GM12878 (cell line): ENCODE measurements at regions not wholly inside any gene's neighbourhood (a gene's known extent, or its start where the extent isn't known, plus 50 kb on each side); places are given as distances from the start of the nearest gene placed in this dataset.

Experiments used
- ATAC-seq: fragments of 200-7000 bp; cut with Tn5 transposase; 3 replicates; pipeline ENCODE4 v1.9.1; 2020; ENCODE audit warnings: mild to moderate bottlenecking, moderate library complexity
- BruUV-seq: library from RNA; stranded (reverse); fragments of 400-500 nt; replicated peaks from 2 replicates; lab custom pipeline; 2021; lab: Mats Ljungman, UMichigan
- CTCF ChIA-PET: fragments of 300-600 bp; sonication (Branson Sonifier 250); formaldehyde crosslinking; extraction: SDS; loops from one replicate; lab custom pipeline; 2021; ENCODE audit warnings: inconsistent platforms; lab: Yijun Ruan, JAX
- POLR2A ChIA-PET: fragments of 350-600 bp; formaldehyde crosslinking; extraction: SDS; loops from one replicate; lab custom pipeline; 2021; ENCODE audit warnings: inconsistent platforms; lab: Charles Lee
- RAD21 ChIA-PET: fragments of 300-600 bp; sonication (Branson Sonifier 250); formaldehyde crosslinking; loops from one replicate; lab custom pipeline; 2023; ENCODE audit warnings: antibody characterized with exemption; ENCODE audit not compliant: unreplicated experiment; lab: Charles Lee
- SMC1A ChIA-PET: fragments of 300-600 bp; sonication (Branson Sonifier 250); formaldehyde crosslinking; loops from one replicate; lab custom pipeline; 2023; ENCODE audit not compliant: unreplicated experiment, uncharacterized antibody; lab: Charles Lee
- DNase-seq: peaks from one replicate; pipeline ENCODE4 v3.0.0-alpha.2; 2011; ENCODE audit warnings: low read depth, low spot score
- FAIRE-seq: peaks from 3 replicates; lab custom pipeline; 2011; peaks lifted over from hg19 to GRCh38; lab: Jason Lieb, UNC
- H2AFZ ChIP-seq: 2 replicates; pipeline ENCODE4 v1.6.0; 2011; ENCODE audit warnings: low read depth, low read length, control low read depth; ENCODE audit not compliant: control insufficient read depth
- H3K27ac ChIP-seq: 2 replicates; pipeline ENCODE4 v1.5.1; 2011; ENCODE audit warnings: control low read depth; ENCODE audit not compliant: control insufficient read depth, insufficient read depth
- H3K27me3 ChIP-seq, 2 experiments: replicated peaks in 1 of 2; 2 replicates each; pipeline versions ENCODE4 v1.6.0 to v1.6.1; 2011; ENCODE audit warnings: low read length in 1 of 2; ENCODE audit not compliant: control insufficient read depth in 2 of 2, insufficient read depth in 2 of 2
- H3K36me3 ChIP-seq, 2 experiments: 2 replicates each; pipeline ENCODE4 v1.5.1; 2011; ENCODE audit warnings: low read length in 1 of 2; ENCODE audit not compliant: control insufficient read depth in 2 of 2, insufficient read depth in 2 of 2
- H3K4me1 ChIP-seq: 2 replicates; pipeline ENCODE4 v1.6.1; 2011; ENCODE audit warnings: mild to moderate bottlenecking, low read length, moderate library complexity, mixed read lengths; ENCODE audit not compliant: control insufficient read depth, insufficient read depth
- H3K4me2 ChIP-seq: 2 replicates; pipeline ENCODE4 v1.6.0; 2011; ENCODE audit warnings: control low read depth; ENCODE audit not compliant: control insufficient read depth, insufficient read depth
- H3K4me3 ChIP-seq: fragments of 200-600 bp; sonication (generic); 2 replicates; pipeline ENCODE4 v1.5.1; 2016
- H3K79me2 ChIP-seq: 2 replicates; pipeline ENCODE4 v1.6.0; 2011; ENCODE audit warnings: low read length; ENCODE audit not compliant: control insufficient read depth, insufficient read depth
- H3K9ac ChIP-seq: 2 replicates; pipeline ENCODE4 v1.8.0; 2011; ENCODE audit warnings: low read length, control low read depth, mixed read lengths; ENCODE audit not compliant: control insufficient read depth, insufficient read depth
- H3K9me3 ChIP-seq: replicated peaks from 3 replicates; pipeline ENCODE4 v1.5.1; 2011; ENCODE audit warnings: mild to moderate bottlenecking, low read length; ENCODE audit not compliant: control insufficient read depth, insufficient read depth
- H4K20me1 ChIP-seq: 2 replicates; pipeline ENCODE4 v1.6.0; 2011; ENCODE audit not compliant: control insufficient read depth, insufficient read depth
- BRCA1 ChIP-seq: IDR thresholded peaks from 2 replicates; pipeline ENCODE4 v1.6.1; 2011; ENCODE audit warnings: low read depth, low read length, improper control_type of control experiment
- NFYA ChIP-seq: IDR thresholded peaks from 2 replicates; pipeline ENCODE4 v1.6.1; 2011; ENCODE audit warnings: low read depth, mild to moderate bottlenecking, low read length, improper control_type of control experiment, borderline replicate concordance
- SIN3A ChIP-seq: IDR thresholded peaks from 2 replicates; pipeline ENCODE4 v1.6.1; 2012; ENCODE audit warnings: low read depth, low read length, improper control_type of control experiment
- ZNF217 ChIP-seq: fragments of 450-650 bp; IDR thresholded peaks from 2 replicates; pipeline ENCODE4 v1.6.1; 2017; ENCODE audit warnings: antibody characterized with exemption, mild to moderate bottlenecking
- WGBS: methylation state at CpG from one replicate; pipeline ENCODE4 v1.1.6; 2016; ENCODE audit warnings: low lambda C conversion rate; ENCODE audit not compliant: insufficient replicate concordance, insufficient coverage; ENCODE audit errors: missing lambda C conversion rate; 5-methylcytosine and 5-hydroxymethylcytosine counted together
- in situ Hi-C: fragments of 300-500 bp; cut with MboI; formaldehyde crosslinking; loops from 9 replicates; pipeline ENCODE4 v1.14.3; 2018; ENCODE audit warnings: mixed read lengths
- intact Hi-C: fragments of 100-400 bp; cut with micrococcal nuclease; formaldehyde crosslinking; loops from one replicate; pipeline ENCODE4 v1.14.2; 2022; ENCODE audit not compliant: unreplicated experiment
- TF ChIP-seq, protein P1 (sequence below): IDR thresholded peaks from 2 replicates; pipeline ENCODE4 v1.6.1; 2012; ENCODE audit warnings: low read length, inconsistent platforms
- TF ChIP-seq, protein P2 (sequence below): fragments of 150-350 bp; IDR thresholded peaks from 2 replicates; pipeline ENCODE4 v1.6.1; 2016; ENCODE audit warnings: low read depth, low read length

DNA sequence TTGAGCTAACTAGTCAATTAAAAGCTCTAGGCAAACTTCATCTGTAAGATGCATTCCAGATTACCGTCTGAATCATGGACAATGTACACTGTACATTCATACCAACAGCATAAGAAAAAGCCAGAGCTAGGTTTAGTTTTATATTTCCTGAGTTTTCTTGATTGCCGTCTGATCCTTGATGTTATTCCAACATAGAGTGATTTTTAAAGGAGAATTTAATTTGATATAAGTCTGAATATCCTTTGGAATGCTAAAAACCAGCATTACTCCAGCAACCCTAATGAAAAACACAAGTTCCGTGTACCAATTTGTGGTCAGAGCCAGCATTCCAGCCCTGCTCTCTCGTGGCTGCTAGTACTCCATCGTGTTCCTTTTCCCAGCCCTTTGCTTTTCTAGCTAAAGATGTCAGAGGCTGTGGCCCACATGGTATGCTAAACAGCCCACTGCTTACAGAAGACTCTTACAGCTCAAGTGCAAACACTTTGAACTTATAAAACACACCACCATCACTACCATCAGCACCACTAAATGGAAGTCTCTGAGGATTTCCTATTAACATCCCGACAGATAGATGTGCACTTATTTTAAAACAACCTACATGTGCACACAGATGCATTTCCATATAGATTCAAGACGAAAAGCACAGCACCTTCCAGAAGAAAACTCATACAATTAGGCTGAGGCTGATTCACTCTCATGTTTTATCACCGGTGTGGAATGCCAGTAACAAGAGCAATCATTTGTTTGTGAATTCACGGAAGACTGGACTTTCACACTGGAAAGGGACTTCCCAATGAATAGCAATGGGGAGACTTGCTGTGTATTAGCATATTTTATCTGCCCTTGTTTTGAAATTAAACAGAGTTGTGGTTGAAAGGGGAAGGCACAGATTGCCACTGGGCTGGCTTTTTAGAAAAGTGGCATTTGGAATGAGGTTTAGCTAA, 246.9 kb upstream of the GAS1 start:
- Histone ChIP-seq H3K4me3 (no peak overlapping the region), H3K9me3 (no peaks in the 10 kb centered on the region), H3K4me2 (no peak overlapping the region), H3K9ac (no peak overlapping the region), H3K27me3 (peaks cover 0 to 2% of the 10 kb centered on the region in 2 experiments; a peak in 1 of 4 replicates), H4K20me1 (no peaks in the 10 kb centered on the region), H2AFZ (no peak overlapping the region), H3K36me3 (no peaks in the 10 kb centered on the region), H3K79me2 (no peaks in the 10 kb centered on the region), H3K4me1 (no peaks in the 10 kb centered on the region), H3K27ac (no peak overlapping the region)
- BruUV-seq: no TSS peak
- WGBS: 18% methylated on average over 9 of the region's 9 CpGs
- TF ChIP-seq, protein P1, sequence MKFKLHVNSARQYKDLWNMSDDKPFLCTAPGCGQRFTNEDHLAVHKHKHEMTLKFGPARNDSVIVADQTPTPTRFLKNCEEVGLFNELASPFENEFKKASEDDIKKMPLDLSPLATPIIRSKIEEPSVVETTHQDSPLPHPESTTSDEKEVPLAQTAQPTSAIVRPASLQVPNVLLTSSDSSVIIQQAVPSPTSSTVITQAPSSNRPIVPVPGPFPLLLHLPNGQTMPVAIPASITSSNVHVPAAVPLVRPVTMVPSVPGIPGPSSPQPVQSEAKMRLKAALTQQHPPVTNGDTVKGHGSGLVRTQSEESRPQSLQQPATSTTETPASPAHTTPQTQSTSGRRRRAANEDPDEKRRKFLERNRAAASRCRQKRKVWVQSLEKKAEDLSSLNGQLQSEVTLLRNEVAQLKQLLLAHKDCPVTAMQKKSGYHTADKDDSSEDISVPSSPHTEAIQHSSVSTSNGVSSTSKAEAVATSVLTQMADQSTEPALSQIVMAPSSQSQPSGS: no peak
- TF ChIP-seq BRCA1 (no peak), SIN3A (no peak), ZNF217 (no peak), NFYA (no peak)
- TF ChIP-seq, protein P2, sequence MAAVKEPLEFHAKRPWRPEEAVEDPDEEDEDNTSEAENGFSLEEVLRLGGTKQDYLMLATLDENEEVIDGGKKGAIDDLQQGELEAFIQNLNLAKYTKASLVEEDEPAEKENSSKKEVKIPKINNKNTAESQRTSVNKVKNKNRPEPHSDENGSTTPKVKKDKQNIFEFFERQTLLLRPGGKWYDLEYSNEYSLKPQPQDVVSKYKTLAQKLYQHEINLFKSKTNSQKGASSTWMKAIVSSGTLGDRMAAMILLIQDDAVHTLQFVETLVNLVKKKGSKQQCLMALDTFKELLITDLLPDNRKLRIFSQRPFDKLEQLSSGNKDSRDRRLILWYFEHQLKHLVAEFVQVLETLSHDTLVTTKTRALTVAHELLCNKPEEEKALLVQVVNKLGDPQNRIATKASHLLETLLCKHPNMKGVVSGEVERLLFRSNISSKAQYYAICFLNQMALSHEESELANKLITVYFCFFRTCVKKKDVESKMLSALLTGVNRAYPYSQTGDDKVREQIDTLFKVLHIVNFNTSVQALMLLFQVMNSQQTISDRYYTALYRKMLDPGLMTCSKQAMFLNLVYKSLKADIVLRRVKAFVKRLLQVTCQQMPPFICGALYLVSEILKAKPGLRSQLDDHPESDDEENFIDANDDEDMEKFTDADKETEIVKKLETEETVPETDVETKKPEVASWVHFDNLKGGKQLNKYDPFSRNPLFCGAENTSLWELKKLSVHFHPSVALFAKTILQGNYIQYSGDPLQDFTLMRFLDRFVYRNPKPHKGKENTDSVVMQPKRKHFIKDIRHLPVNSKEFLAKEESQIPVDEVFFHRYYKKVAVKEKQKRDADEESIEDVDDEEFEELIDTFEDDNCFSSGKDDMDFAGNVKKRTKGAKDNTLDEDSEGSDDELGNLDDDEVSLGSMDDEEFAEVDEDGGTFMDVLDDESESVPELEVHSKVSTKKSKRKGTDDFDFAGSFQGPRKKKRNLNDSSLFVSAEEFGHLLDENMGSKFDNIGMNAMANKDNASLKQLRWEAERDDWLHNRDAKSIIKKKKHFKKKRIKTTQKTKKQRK: no peak
- DNase-seq (no peak), FAIRE-seq (no peak), ATAC-seq (no peak)
- in situ Hi-C loops: no loop called here
- SMC1A ChIA-PET: no interaction called here
- CTCF ChIA-PET: no interaction called here
- RAD21 ChIA-PET: no interaction called here
- intact Hi-C loops: no loop called here
- POLR2A ChIA-PET: no interaction called here
